Progenitor cell of endocrine pancreas (in vitro differentiated cells): ENCODE measurements at regions not wholly inside any gene's neighbourhood (a gene's known extent, or its start where the extent isn't known, plus 50 kb on each side); places are given as distances from the start of the nearest gene placed in this dataset.
A peak's percentile ranks its signal among the peaks of the same experiment; 100 is the strongest.

ENCODE experiments used
- DNase-seq: peaks from one replicate; pipeline ENCODE4 v3.0.0; 2021; ENCODE audit warnings: low spot score; ENCODE audit not compliant: unreplicated experiment
- H3K27ac Mint-ChIP-seq: 2 replicates; pipeline ENCODE4 v1.8.0; 2021; ENCODE audit warnings: mild to moderate bottlenecking, moderate library complexity, mixed read lengths
- H3K27me3 Mint-ChIP-seq: 2 replicates; pipeline ENCODE4 v1.8.0; 2021; ENCODE audit warnings: mixed read lengths
- H3K36me3 Mint-ChIP-seq: 2 replicates; pipeline ENCODE4 v1.8.0; 2022; ENCODE audit warnings: mixed read lengths; ENCODE audit not compliant: insufficient read depth
- H3K4me1 Mint-ChIP-seq: 2 replicates; pipeline ENCODE4 v1.8.0; 2021; ENCODE audit warnings: low read depth, mixed read lengths
- H3K4me3 Mint-ChIP-seq: 2 replicates; pipeline ENCODE4 v1.8.0; 2021; ENCODE audit warnings: low read depth, mild to moderate bottlenecking, moderate library complexity, mixed read lengths
- H3K9me3 Mint-ChIP-seq: 2 replicates; pipeline ENCODE4 v1.8.0; 2021; ENCODE audit warnings: low read depth, mixed read lengths
- CTCF ChIP-seq: fragments of 200-600 bp; sonication (generic); IDR thresholded peaks from one replicate; pipeline ENCODE4 v1.5.0; 2021; ENCODE audit warnings: antibody characterized with exemption, mild to moderate bottlenecking; ENCODE audit not compliant: unreplicated experiment

- Mint-ChIP-seq H3K9me3 (no peaks in the 10 kb centered on the region), H3K36me3 (no peaks in the 10 kb centered on the region), H3K27ac (no peak overlapping the region), H3K4me1 (peaks cover 58% of the 10 kb centered on the region), H3K4me3 (no peak overlapping the region), H3K27me3 (no peaks in the 10 kb centered on the region)
- TF ChIP-seq CTCF: no peak
- no peak for DNase-seq
Observed at GRCh38 chr7:84533182-84533581, 338.6 kb upstream of the SEMA3A start.

- DNase-seq: no peak
- no peaks in the 10 kb centered on the region for H3K27me3 Mint-ChIP-seq
- peaks cover 62% of the 10 kb centered on the region for H3K4me1 Mint-ChIP-seq
- no peaks in the 10 kb centered on the region for H3K36me3 Mint-ChIP-seq
- TF ChIP-seq CTCF: no peak
- H3K9me3 Mint-ChIP-seq: no peaks in the 10 kb centered on the region
- H3K4me3 Mint-ChIP-seq: no peak overlapping the region
- H3K27ac Mint-ChIP-seq: no peak overlapping the region
Observed at GRCh38 chr7:84532196-84532595, 337.6 kb upstream of the SEMA3A start.

GRCh38 chr7:84529480-84530205, 335.1 kb upstream of the SEMA3A start:
- H3K9me3 Mint-ChIP-seq: no peaks in the 10 kb centered on the region
- peak overlapping the region; percentile 6 for H3K4me3 Mint-ChIP-seq
- H3K36me3 Mint-ChIP-seq: no peaks in the 10 kb centered on the region
- DNase-seq: no peak
- TF ChIP-seq CTCF: no peak
- H3K27ac Mint-ChIP-seq: peak overlapping the region; percentile 95
- peaks cover 42% of the 10 kb centered on the region for H3K4me1 Mint-ChIP-seq
- H3K27me3 Mint-ChIP-seq: no peaks in the 10 kb centered on the region

- H3K27me3 Mint-ChIP-seq: no peaks in the 10 kb centered on the region
- peaks cover 39% of the 10 kb centered on the region for H3K4me1 Mint-ChIP-seq
- no peaks in the 10 kb centered on the region for H3K9me3 Mint-ChIP-seq
- peak overlapping the region; percentile 95 for H3K27ac Mint-ChIP-seq
- no peaks in the 10 kb centered on the region for H3K36me3 Mint-ChIP-seq
- DNase-seq: no peak
- peak overlapping the region; percentile 6 for H3K4me3 Mint-ChIP-seq
- no peak for TF ChIP-seq CTCF
Observed at GRCh38 chr7:84528756-84529479, 334.3 kb upstream of the SEMA3A start.

GRCh38 chr7:84524714-84525694, 330.4 kb upstream of the SEMA3A start:
- no peak for DNase-seq
- Mint-ChIP-seq H3K27me3 (no peaks in the 10 kb centered on the region), H3K9me3 (peaks cover 9% of the 10 kb centered on the region), H3K4me3 (no peak overlapping the region), H3K27ac (no peak overlapping the region), H3K4me1 (peaks cover 21% of the 10 kb centered on the region), H3K36me3 (no peaks in the 10 kb centered on the region)
- no peak for TF ChIP-seq CTCF
